Coronary artery (tissue), 2 donors: ENCODE measurements at regions not wholly inside any gene's neighbourhood (a gene's known extent, or its start where the extent isn't known, plus 50 kb on each side); places are given as distances from the start of the nearest gene placed in this dataset.

ENCODE experiments used
- DNase-seq: peaks from one replicate; pipeline ENCODE4 v3.0.0-alpha.2; 2017; ENCODE audit warnings: low spot score
- H3K27ac ChIP-seq, 2 donors: fragments of 200-600 bp; sonication (generic); one replicate each; pipeline ENCODE4 v1.5.1; 2016 to 2019
- H3K4me3 ChIP-seq: fragments of 200-600 bp; sonication (generic); 2 replicates; pipeline ENCODE4 v1.5.1; 2016; ENCODE audit warnings: mild to moderate bottlenecking, moderate library complexity
- TF ChIP-seq, protein P1 (sequence below): fragments of 200-600 bp; sonication (generic); IDR thresholded peaks from one replicate; pipeline ENCODE4 v1.5.1; 2019; ENCODE audit warnings: antibody characterized with exemption

DNA sequence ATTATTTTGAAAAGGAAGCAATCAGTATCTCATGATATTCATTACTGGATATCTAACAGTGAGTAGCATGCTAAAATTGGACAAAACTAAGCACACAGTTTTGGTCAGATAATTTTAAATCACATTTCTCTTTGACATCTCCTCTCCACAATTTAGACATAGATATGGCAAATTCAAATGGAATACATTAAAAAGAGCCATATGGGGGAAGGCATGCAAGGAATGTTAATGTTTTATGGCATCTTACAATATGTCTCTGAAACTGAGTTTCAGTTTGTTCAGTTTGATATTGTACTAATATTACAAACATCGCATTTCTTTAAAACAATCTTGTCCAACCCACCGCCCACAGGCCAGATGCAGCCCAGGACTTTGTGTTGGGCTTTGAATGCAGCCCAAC lies 151.0 kb downstream of the HTR1A start:
- no peak for DNase-seq
- H3K4me3 ChIP-seq = no peak overlapping the region
- no peak overlapping the region for H3K27ac ChIP-seq
- TF ChIP-seq, protein P1, sequence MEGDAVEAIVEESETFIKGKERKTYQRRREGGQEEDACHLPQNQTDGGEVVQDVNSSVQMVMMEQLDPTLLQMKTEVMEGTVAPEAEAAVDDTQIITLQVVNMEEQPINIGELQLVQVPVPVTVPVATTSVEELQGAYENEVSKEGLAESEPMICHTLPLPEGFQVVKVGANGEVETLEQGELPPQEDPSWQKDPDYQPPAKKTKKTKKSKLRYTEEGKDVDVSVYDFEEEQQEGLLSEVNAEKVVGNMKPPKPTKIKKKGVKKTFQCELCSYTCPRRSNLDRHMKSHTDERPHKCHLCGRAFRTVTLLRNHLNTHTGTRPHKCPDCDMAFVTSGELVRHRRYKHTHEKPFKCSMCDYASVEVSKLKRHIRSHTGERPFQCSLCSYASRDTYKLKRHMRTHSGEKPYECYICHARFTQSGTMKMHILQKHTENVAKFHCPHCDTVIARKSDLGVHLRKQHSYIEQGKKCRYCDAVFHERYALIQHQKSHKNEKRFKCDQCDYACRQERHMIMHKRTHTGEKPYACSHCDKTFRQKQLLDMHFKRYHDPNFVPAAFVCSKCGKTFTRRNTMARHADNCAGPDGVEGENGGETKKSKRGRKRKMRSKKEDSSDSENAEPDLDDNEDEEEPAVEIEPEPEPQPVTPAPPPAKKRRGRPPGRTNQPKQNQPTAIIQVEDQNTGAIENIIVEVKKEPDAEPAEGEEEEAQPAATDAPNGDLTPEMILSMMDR = no peak

GRCh38 chr5:63805151-63805550 lies 157.1 kb downstream of the HTR1A start:
- no peak for DNase-seq
- H3K4me3 ChIP-seq = no peak overlapping the region
- TF ChIP-seq, protein P1 = no peak
- no peak overlapping the region for H3K27ac ChIP-seq

GRCh38 chr5:63803165-63803564 lies 159.1 kb downstream of the HTR1A start:
- TF ChIP-seq, protein P1 = no peak
- DNase-seq = no peak
- Histone ChIP-seq H3K27ac (no peak overlapping the region), H3K4me3 (no peak overlapping the region)

GRCh38 chr5:63794979-63795378 lies 167.3 kb downstream of the HTR1A start:
- Histone ChIP-seq H3K4me3 (no peak overlapping the region), H3K27ac (no peak overlapping the region)
- TF ChIP-seq, protein P1 = no peak
- DNase-seq = no peak

- no peak overlapping the region for H3K4me3 ChIP-seq
- DNase-seq = no peak
Observed at GRCh38 chr5:63794296-63794695, 167.9 kb downstream of the HTR1A start.

DNA sequence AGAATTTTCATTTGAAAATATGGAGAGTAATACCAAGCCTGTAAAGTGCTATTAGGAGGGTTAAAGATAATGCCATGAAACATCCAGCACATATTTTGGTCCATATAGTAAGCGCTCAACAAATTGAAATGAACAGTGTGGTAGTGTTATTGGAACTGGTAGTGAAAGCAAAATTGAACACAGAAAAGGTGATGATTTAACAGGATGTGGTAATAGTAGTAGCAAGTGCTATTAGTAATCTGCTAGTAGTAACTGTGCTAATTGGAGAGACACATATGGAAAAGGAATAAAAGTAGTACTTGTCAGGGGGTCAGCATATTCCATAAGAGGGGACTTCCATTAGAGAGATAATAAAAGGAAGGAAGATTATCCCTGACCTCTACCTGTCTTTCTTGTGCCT lies 187.3 kb downstream of the HTR1A start:
- TF ChIP-seq, protein P1 = no peak
- H3K27ac ChIP-seq = no peak overlapping the region
- no peak overlapping the region for H3K4me3 ChIP-seq
- no peak for DNase-seq

More at GRCh38 chr5:63794296-63794695, 167.9 kb downstream of the HTR1A start:
- H3K27ac ChIP-seq = no peak overlapping the region
- TF ChIP-seq, protein P1 = no peak

DNA sequence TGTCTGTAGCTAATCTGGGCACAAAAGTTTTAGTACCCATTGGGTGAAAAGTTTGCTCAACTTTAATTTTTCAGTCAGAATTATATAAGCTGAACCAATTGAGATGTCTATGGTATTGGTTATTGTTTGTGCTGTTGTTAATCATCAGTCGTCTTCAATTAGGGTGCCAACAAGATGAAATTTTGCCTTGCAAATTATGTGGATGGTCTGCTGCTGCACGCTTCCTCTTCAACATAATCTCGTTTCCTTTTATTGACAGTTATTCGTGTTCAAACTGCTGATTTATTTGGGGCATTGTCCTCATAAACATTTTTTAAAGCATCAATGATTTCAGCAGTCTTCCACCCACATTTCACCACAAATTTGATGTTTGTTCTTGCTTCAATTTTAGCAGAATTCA lies 194.0 kb downstream of the HTR1A start:
- DNase-seq = no peak
- TF ChIP-seq, protein P1 = no peak
- Histone ChIP-seq H3K27ac (no peak overlapping the region), H3K4me3 (no peak overlapping the region)
